K562 (cell line): ENCODE measurements at regions not wholly inside any gene's neighbourhood (a gene's known extent, or its start where the extent isn't known, plus 50 kb on each side); places are given as distances from the start of the nearest gene placed in this dataset.

Experiments used
- ATAC-seq: fragments of 200-7000 bp; cut with Tn5 transposase; 3 replicates; pipeline ENCODE4 v1.9.1; 2020; ENCODE audit warnings: moderate library complexity
- BruUV-seq: library from RNA; stranded (reverse); fragments of 400-500 nt; replicated peaks from 2 replicates; lab custom pipeline; 2021; lab: Mats Ljungman, UMichigan
- CTCF ChIA-PET: fragments of 300-600 bp; formaldehyde crosslinking; extraction: SDS; loops from one replicate; lab custom pipeline; 2021; ENCODE audit warnings: low intra/inter-chr PET ratio; lab: Yijun Ruan, JAX
- POLR2A ChIA-PET: fragments of 300-600, 350-650 bp; sonication (Branson Sonifier 250); formaldehyde crosslinking; extraction: SDS; loops from one replicate; lab custom pipeline; 2021; ENCODE audit warnings: antibody characterized with exemption, inconsistent platforms; lab: Yijun Ruan, JAX
- DNase-seq, 4 experiments: peaks; one replicate each; pipeline versions ENCODE4 v3.0.0 to v3.0.0-alpha.2; 2011 to 2018; ENCODE audit warnings: low spot score in 3 of 4, mixed read lengths in 3 of 4; ENCODE audit errors: extremely low read depth in 1 of 4
- FAIRE-seq: peaks from 2 replicates; lab custom pipeline; 2011; peaks lifted over from hg19 to GRCh38; lab: Jason Lieb, UNC
- H2AFZ ChIP-seq: 2 replicates; pipeline ENCODE4 v1.6.0; 2011; ENCODE audit warnings: low read depth, low read length, control low read depth, inconsistent platforms
- H3K27ac ChIP-seq: fragments of 200-600 bp; 3 replicates; pipeline ENCODE4 v1.8.0; 2011; ENCODE audit warnings: low read depth, mild to moderate bottlenecking, control low read depth, inconsistent platforms, low read length, moderate library complexity, mixed read lengths; ENCODE audit errors: extremely low read depth
- H3K27me3 ChIP-seq, 2 experiments: fragments of 300-600 bp in 1 of 2; 2 replicates in 1 of 2; 3 replicates in 1 of 2; pipeline versions ENCODE4 v1.6.0 to v1.8.0; 2011; ENCODE audit warnings: inconsistent platforms in 2 of 2, low read length in 2 of 2, mild to moderate bottlenecking in 1 of 2, mixed read lengths in 1 of 2, moderate library complexity in 1 of 2; ENCODE audit not compliant: control insufficient read depth in 2 of 2, insufficient read depth in 2 of 2
- H3K36me3 ChIP-seq: fragments of 300-600 bp; 3 replicates; pipeline ENCODE4 v1.8.0; 2011; ENCODE audit warnings: mild to moderate bottlenecking, low read length, inconsistent platforms; ENCODE audit not compliant: control insufficient read depth, insufficient read depth
- H3K4me1 ChIP-seq, 2 experiments: fragments of 200-600 bp in 1 of 2; replicated peaks in 1 of 2; 2 replicates in 1 of 2; 3 replicates in 1 of 2; pipeline versions ENCODE4 v1.5.1 to v1.8.0; 2011; ENCODE audit warnings: inconsistent platforms in 2 of 2, low read length in 2 of 2, mild to moderate bottlenecking in 1 of 2, mixed read lengths in 1 of 2, moderate library complexity in 1 of 2; ENCODE audit not compliant: control insufficient read depth in 2 of 2, insufficient read depth in 2 of 2
- H3K4me2 ChIP-seq: 2 replicates; pipeline ENCODE4 v1.6.1; 2011; ENCODE audit warnings: low read length, control low read depth, inconsistent platforms, mixed read lengths; ENCODE audit not compliant: insufficient read depth
- H3K4me3 ChIP-seq: fragments of 200-600 bp; sonication (generic), shearing (Covaris generic); 2 replicates; pipeline ENCODE4 v1.5.1; 2016; ENCODE audit warnings: control low read depth, inconsistent platforms
- H3K79me2 ChIP-seq: fragments of 200-600 bp; 3 replicates; pipeline ENCODE4 v1.8.0; 2011; ENCODE audit warnings: low read length, inconsistent platforms; ENCODE audit not compliant: control insufficient read depth, insufficient read depth
- H3K9ac ChIP-seq, 2 experiments: 2 replicates each; pipeline versions ENCODE4 v1.6.0 to v1.6.1; 2011; ENCODE audit warnings: low read depth in 2 of 2, low read length in 2 of 2, control low read depth in 1 of 2, inconsistent platforms in 1 of 2, mild to moderate bottlenecking in 1 of 2, mixed read lengths in 1 of 2; ENCODE audit not compliant: insufficient read depth in 1 of 2
- H3K9me1 ChIP-seq: one replicate; pipeline ENCODE4 v1.6.0; 2011; ENCODE audit warnings: inconsistent platforms, mild to moderate bottlenecking, low read length, moderate library complexity; ENCODE audit not compliant: control insufficient read depth, insufficient read depth
- H3K9me3 ChIP-seq: replicated peaks from 2 replicates; pipeline ENCODE4 v1.5.1; 2011; ENCODE audit warnings: low read depth, low read length, inconsistent platforms; ENCODE audit not compliant: control insufficient read depth, insufficient read depth
- H4K20me1 ChIP-seq: replicated peaks from 2 replicates; pipeline ENCODE4 v1.6.1; 2011; ENCODE audit warnings: low read length, inconsistent platforms, mixed read lengths; ENCODE audit not compliant: control insufficient read depth, insufficient read depth
- ARNT ChIP-seq, 2 experiments: fragments of 450-650 bp; IDR thresholded peaks; 2 replicates each; pipeline ENCODE4 v1.6.1; 2016; ENCODE audit warnings: mild to moderate bottlenecking in 1 of 2
- CTCFL ChIP-seq: IDR thresholded peaks from 2 replicates; pipeline ENCODE4 v1.6.1; 2011; ENCODE audit warnings: borderline replicate concordance, low read depth, mild to moderate bottlenecking, moderate library complexity, low read length; ENCODE audit not compliant: insufficient read depth, poor library complexity, severe bottlenecking
- GTF2E2 ChIP-seq: fragments of 200-800 bp; sonication (Bioruptor generic); IDR thresholded peaks from 2 replicates; pipeline ENCODE4 v1.6.1; 2016; ENCODE audit warnings: missing genetic modification characterization, missing compliant biosample characterization
- MAFG ChIP-seq: fragments of 450-650 bp; conservative IDR thresholded peaks from 2 replicates; pipeline ENCODE4 v1.6.1; 2016; ENCODE audit warnings: missing genetic modification characterization, missing compliant biosample characterization
- POLR2AphosphoS2 ChIP-seq: IDR thresholded peaks from 2 replicates; pipeline ENCODE4 v1.6.1; 2012; ENCODE audit warnings: low read length, improper control_type of control experiment
- PRMT5 ChIP-seq: sonication (generic); formaldehyde crosslinking; IDR thresholded peaks from 2 replicates; pipeline ENCODE4 v1.5.0; 2020; ENCODE audit warnings: missing genetic modification reagents
- THRB ChIP-seq: fragments of 450-650 bp; formaldehyde crosslinking; conservative IDR thresholded peaks from 2 replicates; pipeline ENCODE4 v1.4.0; 2022; ENCODE audit warnings: mild to moderate bottlenecking, missing genetic modification characterization
- ZNF212 ChIP-seq: fragments of 450-650 bp; formaldehyde crosslinking; IDR thresholded peaks from 2 replicates; pipeline ENCODE4 v1.4.0; 2020; ENCODE audit warnings: mild to moderate bottlenecking
- WGBS: fragments of 100-300 bp; shearing (Covaris generic); methylation state at CpG from one replicate; pipeline ENCODE4 v1.1.6; 2016; ENCODE audit warnings: low coverage, mixed read lengths; ENCODE audit not compliant: insufficient coverage; ENCODE audit errors: missing lambda C conversion rate; 5-methylcytosine and 5-hydroxymethylcytosine counted together
- in situ Hi-C: fragments of 300-500 bp; cut with MboI; formaldehyde crosslinking; loops from 4 replicates; pipeline ENCODE4 v1.15.0; 2018; ENCODE audit warnings: inconsistent platforms, mixed read lengths
- intact Hi-C: fragments of 100-400 bp; cut with micrococcal nuclease; formaldehyde crosslinking; loops from 2 replicates; pipeline ENCODE4 v1.14.2; 2022

GRCh38 chr14:83379436-83379835 lies 1845.8 kb upstream of the SEL1L start:
- H3K27me3 ChIP-seq = no peaks in the 10 kb centered on the region
- no peaks in the 10 kb centered on the region for H3K79me2 ChIP-seq
- H3K36me3 ChIP-seq = no peaks in the 10 kb centered on the region
- H2AFZ ChIP-seq = no peak overlapping the region
- in situ Hi-C loops = no loop called here
- H3K9me1 ChIP-seq = no peaks in the 10 kb centered on the region
- FAIRE-seq (no peak), DNase-seq (no peak), ATAC-seq (no peak)
- H4K20me1 ChIP-seq = no peaks in the 10 kb centered on the region
- no peaks in the 10 kb centered on the region for H3K9me3 ChIP-seq
- WGBS = 0% methylated on average over 2 of the region's 3 CpGs
- CTCF ChIA-PET = no interaction called here
- POLR2A ChIA-PET = no interaction called here
- intact Hi-C loops = no loop called here
- H3K4me2 ChIP-seq = no peak overlapping the region
- TF ChIP-seq ZNF212 (CRISPR knock-in tag) = no peak
- no peak for TF ChIP-seq MAFG (tag)
- no TSS peak for BruUV-seq
- H3K27ac ChIP-seq = no peak overlapping the region
- no peaks in the 10 kb centered on the region for H3K4me1 ChIP-seq
- no peak overlapping the region for H3K4me3 ChIP-seq
- H3K9ac ChIP-seq = no peak overlapping the region

- H3K27ac ChIP-seq = no peak overlapping the region
- H3K27me3 ChIP-seq = no peaks in the 10 kb centered on the region
- H3K4me3 ChIP-seq = no peak overlapping the region
- H3K4me2 ChIP-seq = no peak overlapping the region
- BruUV-seq = no TSS peak
- no peaks in the 10 kb centered on the region for H3K79me2 ChIP-seq
- no peak for DNase-seq
- H3K9me3 ChIP-seq = no peaks in the 10 kb centered on the region
- no peak for ATAC-seq
- TF ChIP-seq CTCFL (no peak), GTF2E2 (tag) (no peak), THRB (no peak), POLR2AphosphoS2 (no peak), ARNT (IDR thresholded peaks at IDR 0.05) (no peak), PRMT5 (CRISPR knock-in tag) (no peak)
- FAIRE-seq = no peak
- no peaks in the 10 kb centered on the region for H3K4me1 ChIP-seq
- ChIA-PET POLR2A (no interaction called here), CTCF (no interaction called here)
- intact Hi-C loops (no loop called here), in situ Hi-C loops (no loop called here)
- no peak overlapping the region for H2AFZ ChIP-seq
- no peaks in the 10 kb centered on the region for H4K20me1 ChIP-seq
- H3K9me1 ChIP-seq = no peaks in the 10 kb centered on the region
- no peak overlapping the region for H3K9ac ChIP-seq
- H3K36me3 ChIP-seq = no peaks in the 10 kb centered on the region
- 4% methylated on average over 3 of the region's 3 CpGs for WGBS
These were observed 1850.6 kb upstream of the SEL1L start for GRCh38 chr14:83384253-83384652.
